HepG2 (cell line): ENCODE measurements at regions not wholly inside any gene's neighbourhood (a gene's known extent, or its start where the extent isn't known, plus 50 kb on each side); places are given as distances from the start of the nearest gene placed in this dataset.

Experiments used
- CTCF ChIP-seq: sonication (generic); formaldehyde crosslinking; IDR thresholded peaks from 2 replicates; pipeline ENCODE4 v1.5.0; 2020; ENCODE audit warnings: mild to moderate bottlenecking, missing genetic modification reagents, moderate library complexity
- ETV5 ChIP-seq: IDR thresholded peaks from 2 replicates; pipeline ENCODE4 v1.6.1; 2018; ENCODE audit warnings: missing biosample characterization, missing genetic modification reagents, inconsistent platforms, borderline replicate concordance
- EZH2 ChIP-seq: conservative IDR thresholded peaks from 2 replicates; pipeline ENCODE4 v1.6.1; 2012; ENCODE audit warnings: mild to moderate bottlenecking, low read depth, low read length, moderate library complexity
- HIVEP1 ChIP-seq: sonication (generic); formaldehyde crosslinking; IDR thresholded peaks from 2 replicates; pipeline ENCODE4 v1.4.0; 2020; ENCODE audit warnings: mild to moderate bottlenecking, missing genetic modification reagents
- KAT7 ChIP-seq: IDR thresholded peaks from 2 replicates; pipeline ENCODE4 v1.6.1; 2018; ENCODE audit warnings: borderline replicate concordance, missing compliant biosample characterization
- PCBP1 ChIP-seq: fragments of 200-400 bp; formaldehyde crosslinking; IDR thresholded peaks from 2 replicates; pipeline ENCODE4 v1.6.1; 2017; ENCODE audit warnings: mild to moderate bottlenecking, low read depth, low read length, borderline replicate concordance
- SMAD3 ChIP-seq: sonication (generic); formaldehyde crosslinking; IDR thresholded peaks from 2 replicates; pipeline ENCODE4 v1.4.0; 2020; ENCODE audit warnings: missing genetic modification reagents
- SMYD3 ChIP-seq: sonication (generic); formaldehyde crosslinking; IDR thresholded peaks from 2 replicates; pipeline ENCODE4 v1.8.1; 2023; ENCODE audit warnings: mild to moderate bottlenecking, missing genetic modification reagents
- TBP ChIP-seq: sonication (generic); formaldehyde crosslinking; IDR thresholded peaks from 2 replicates; pipeline ENCODE4 v1.5.0; 2020; ENCODE audit warnings: missing genetic modification reagents
- TP53 ChIP-seq: sonication (generic); formaldehyde crosslinking; conservative IDR thresholded peaks from 2 replicates; pipeline ENCODE4 v1.4.0; 2020; ENCODE audit warnings: missing genetic modification reagents
- ZMYM3 ChIP-seq: sonication (generic); formaldehyde crosslinking; IDR thresholded peaks from 2 replicates; pipeline ENCODE4 v1.5.1; 2020; ENCODE audit warnings: mild to moderate bottlenecking, missing genetic modification reagents
- ZNF234 ChIP-seq: sonication (generic); formaldehyde crosslinking; conservative IDR thresholded peaks from 2 replicates; pipeline ENCODE4 v1.5.1; 2020; ENCODE audit warnings: mild to moderate bottlenecking, missing genetic modification reagents
- ZNF639 ChIP-seq: conservative IDR thresholded peaks from 2 replicates; pipeline ENCODE4 v1.6.1; 2018; ENCODE audit warnings: missing genetic modification reagents
- TF ChIP-seq, protein P1 (sequence below), 2 experiments: IDR thresholded peaks; 2 replicates each; pipeline ENCODE4 v1.6.1; 2011 to 2012; ENCODE audit warnings: low read length in 2 of 2, borderline replicate concordance in 1 of 2, low read depth in 1 of 2, mild to moderate bottlenecking in 1 of 2, moderate library complexity in 1 of 2

DNA sequence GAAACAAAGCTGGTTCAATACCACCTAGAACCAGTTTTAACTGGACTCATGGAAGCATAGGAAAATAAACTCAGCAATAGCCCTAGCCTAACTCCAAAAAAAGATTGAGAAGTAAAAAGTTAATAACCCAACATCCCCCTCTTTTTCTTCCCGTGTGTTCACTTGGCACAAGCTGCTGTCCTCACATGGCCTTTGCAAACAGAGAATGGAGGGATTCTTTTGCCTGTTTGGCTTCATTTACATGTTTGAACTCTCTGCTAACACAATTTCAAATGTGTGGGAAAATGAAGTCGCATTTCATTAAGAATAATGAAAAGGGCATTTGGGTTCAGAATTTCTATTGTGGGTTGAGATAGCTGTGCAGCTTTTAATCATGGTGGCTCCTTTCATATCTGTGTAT lies 589.2 kb upstream of the LRRTM1 start:
- TF ChIP-seq SMAD3 (CRISPR knock-in tag) (no peak), HIVEP1 (CRISPR knock-in tag) (no peak), ZNF639 (CRISPR knock-in tag) (no peak), EZH2 (no peak), ZNF234 (CRISPR knock-in tag) (no peak), TBP (no peak), PCBP1 (no peak), SMYD3 (CRISPR knock-in tag) (no peak), KAT7 (no peak), ETV5 (CRISPR knock-in tag) (no peak), TP53 (CRISPR knock-in tag) (no peak), CTCF (CRISPR knock-in tag) (no peak), ZMYM3 (CRISPR knock-in tag) (no peak)
- TF ChIP-seq, protein P1, sequence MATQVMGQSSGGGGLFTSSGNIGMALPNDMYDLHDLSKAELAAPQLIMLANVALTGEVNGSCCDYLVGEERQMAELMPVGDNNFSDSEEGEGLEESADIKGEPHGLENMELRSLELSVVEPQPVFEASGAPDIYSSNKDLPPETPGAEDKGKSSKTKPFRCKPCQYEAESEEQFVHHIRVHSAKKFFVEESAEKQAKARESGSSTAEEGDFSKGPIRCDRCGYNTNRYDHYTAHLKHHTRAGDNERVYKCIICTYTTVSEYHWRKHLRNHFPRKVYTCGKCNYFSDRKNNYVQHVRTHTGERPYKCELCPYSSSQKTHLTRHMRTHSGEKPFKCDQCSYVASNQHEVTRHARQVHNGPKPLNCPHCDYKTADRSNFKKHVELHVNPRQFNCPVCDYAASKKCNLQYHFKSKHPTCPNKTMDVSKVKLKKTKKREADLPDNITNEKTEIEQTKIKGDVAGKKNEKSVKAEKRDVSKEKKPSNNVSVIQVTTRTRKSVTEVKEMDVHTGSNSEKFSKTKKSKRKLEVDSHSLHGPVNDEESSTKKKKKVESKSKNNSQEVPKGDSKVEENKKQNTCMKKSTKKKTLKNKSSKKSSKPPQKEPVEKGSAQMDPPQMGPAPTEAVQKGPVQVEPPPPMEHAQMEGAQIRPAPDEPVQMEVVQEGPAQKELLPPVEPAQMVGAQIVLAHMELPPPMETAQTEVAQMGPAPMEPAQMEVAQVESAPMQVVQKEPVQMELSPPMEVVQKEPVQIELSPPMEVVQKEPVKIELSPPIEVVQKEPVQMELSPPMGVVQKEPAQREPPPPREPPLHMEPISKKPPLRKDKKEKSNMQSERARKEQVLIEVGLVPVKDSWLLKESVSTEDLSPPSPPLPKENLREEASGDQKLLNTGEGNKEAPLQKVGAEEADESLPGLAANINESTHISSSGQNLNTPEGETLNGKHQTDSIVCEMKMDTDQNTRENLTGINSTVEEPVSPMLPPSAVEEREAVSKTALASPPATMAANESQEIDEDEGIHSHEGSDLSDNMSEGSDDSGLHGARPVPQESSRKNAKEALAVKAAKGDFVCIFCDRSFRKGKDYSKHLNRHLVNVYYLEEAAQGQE (IDR thresholded peaks at IDR 0.05; ENCODE audit: borderline replicate concordance in 1 of 2, low read depth in 1 of 2, low read length in 2 of 2) = no peak
